Activated CD8-positive, alpha-beta T cell treated with anti-CD3 and anti-CD28 coated beads for 36 hours (primary cell): ENCODE measurements at regions not wholly inside any gene's neighbourhood (a gene's known extent, or its start where the extent isn't known, plus 50 kb on each side); places are given as distances from the start of the nearest gene placed in this dataset.

Source experiments
- ATAC-seq: fragments of 200-7000 bp; cut with Tn5 transposase; one replicate; pipeline ENCODE4 v1.10.0; 2021; ENCODE audit warnings: mild to moderate bottlenecking, moderate library complexity
- CTCF ChIA-PET: fragments of 350-600 bp; sonication (Branson Sonifier 250); formaldehyde crosslinking; loops from one replicate; lab custom pipeline; 2021; ENCODE audit warnings: antibody characterized with exemption; lab: Charles Lee
- POLR2A ChIA-PET: fragments of 350-600 bp; sonication (Branson Sonifier 250); formaldehyde crosslinking; loops from one replicate; lab custom pipeline; 2021; ENCODE audit warnings: antibody characterized with exemption; lab: Charles Lee
- DNase-seq: peaks from one replicate; pipeline ENCODE4 v3.0.0-alpha.2; 2020
- H3K27ac Mint-ChIP-seq: one replicate; pipeline ENCODE4 v1.8.0; 2021; ENCODE audit warnings: mild to moderate bottlenecking, mixed read lengths
- H3K27me3 Mint-ChIP-seq: one replicate; pipeline ENCODE4 v1.8.0; 2021; ENCODE audit warnings: mixed read lengths
- H3K36me3 Mint-ChIP-seq: one replicate; pipeline ENCODE4 v1.8.0; 2021; ENCODE audit warnings: low read depth, mixed read lengths
- H3K4me1 Mint-ChIP-seq: one replicate; pipeline ENCODE4 v1.8.0; 2021; ENCODE audit warnings: low read depth, mixed read lengths
- H3K4me3 Mint-ChIP-seq: one replicate; pipeline ENCODE4 v1.8.0; 2021; ENCODE audit warnings: mild to moderate bottlenecking, moderate library complexity, mixed read lengths
- H3K9me3 Mint-ChIP-seq: one replicate; pipeline ENCODE4 v1.8.0; 2021; ENCODE audit warnings: mixed read lengths
- intact Hi-C: fragments of 100-400 bp; cut with micrococcal nuclease; formaldehyde crosslinking; loops from one replicate; pipeline ENCODE4 v1.10.0; 2022
- TF ChIP-seq, protein P1 (sequence below): fragments of 200-600 bp; IDR thresholded peaks from one replicate; pipeline ENCODE4 v1.8.0; 2022; ENCODE audit warnings: antibody characterized with exemption, mild to moderate bottlenecking

DNA sequence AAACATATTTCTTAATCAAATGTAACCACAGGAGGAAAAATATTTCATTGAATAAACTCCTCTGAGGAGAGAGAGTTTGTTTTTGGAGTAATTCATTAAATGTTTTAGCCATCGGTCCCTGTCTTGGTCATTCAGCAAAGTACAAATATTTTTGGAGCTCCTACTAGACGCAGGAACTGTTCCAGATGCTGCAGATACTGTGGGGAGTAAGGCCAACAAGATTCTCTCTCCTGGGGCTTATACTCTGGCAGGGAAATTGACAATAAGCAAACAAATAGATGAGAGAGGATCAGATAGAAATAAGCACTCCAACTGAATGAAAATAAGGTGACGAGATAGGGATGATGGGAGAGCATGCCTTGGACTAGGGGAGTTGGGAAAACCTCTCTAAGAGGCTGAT, 264.1 kb downstream of the TTC8 start:
- H3K9me3 Mint-ChIP-seq: no peaks in the 10 kb centered on the region
- no peaks in the 10 kb centered on the region for H3K36me3 Mint-ChIP-seq
- H3K27me3 Mint-ChIP-seq: no peaks in the 10 kb centered on the region
- TF ChIP-seq, protein P1, sequence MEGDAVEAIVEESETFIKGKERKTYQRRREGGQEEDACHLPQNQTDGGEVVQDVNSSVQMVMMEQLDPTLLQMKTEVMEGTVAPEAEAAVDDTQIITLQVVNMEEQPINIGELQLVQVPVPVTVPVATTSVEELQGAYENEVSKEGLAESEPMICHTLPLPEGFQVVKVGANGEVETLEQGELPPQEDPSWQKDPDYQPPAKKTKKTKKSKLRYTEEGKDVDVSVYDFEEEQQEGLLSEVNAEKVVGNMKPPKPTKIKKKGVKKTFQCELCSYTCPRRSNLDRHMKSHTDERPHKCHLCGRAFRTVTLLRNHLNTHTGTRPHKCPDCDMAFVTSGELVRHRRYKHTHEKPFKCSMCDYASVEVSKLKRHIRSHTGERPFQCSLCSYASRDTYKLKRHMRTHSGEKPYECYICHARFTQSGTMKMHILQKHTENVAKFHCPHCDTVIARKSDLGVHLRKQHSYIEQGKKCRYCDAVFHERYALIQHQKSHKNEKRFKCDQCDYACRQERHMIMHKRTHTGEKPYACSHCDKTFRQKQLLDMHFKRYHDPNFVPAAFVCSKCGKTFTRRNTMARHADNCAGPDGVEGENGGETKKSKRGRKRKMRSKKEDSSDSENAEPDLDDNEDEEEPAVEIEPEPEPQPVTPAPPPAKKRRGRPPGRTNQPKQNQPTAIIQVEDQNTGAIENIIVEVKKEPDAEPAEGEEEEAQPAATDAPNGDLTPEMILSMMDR: no peak
- POLR2A ChIA-PET: no interaction called here
- H3K4me3 Mint-ChIP-seq: no peak overlapping the region
- intact Hi-C loops: no loop called here
- CTCF ChIA-PET: no interaction called here
- no peaks in the 10 kb centered on the region for H3K4me1 Mint-ChIP-seq
- DNase-seq: no peak
- ATAC-seq: no peak
- H3K27ac Mint-ChIP-seq: no peak overlapping the region

DNA sequence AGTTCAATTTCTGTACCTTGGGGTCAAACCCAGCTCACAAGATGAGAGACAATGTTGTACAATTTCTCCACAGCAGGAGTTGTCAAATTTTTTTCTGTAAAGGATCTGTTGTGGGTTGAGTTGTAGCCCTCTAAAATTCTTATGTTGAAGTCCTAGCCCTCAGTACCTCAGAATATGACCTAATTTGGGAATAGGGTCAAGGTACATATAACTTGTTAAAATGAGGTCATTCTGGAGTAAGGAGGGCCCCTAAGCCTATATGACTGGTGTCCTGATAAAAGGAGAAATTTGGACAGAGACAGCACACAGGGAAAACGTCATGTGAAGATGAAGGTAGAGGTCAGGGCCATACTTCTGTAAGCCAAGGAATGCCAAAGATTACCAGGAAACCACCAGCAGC, 264.9 kb downstream of the TTC8 start:
- ATAC-seq: no peak
- H3K27ac Mint-ChIP-seq: no peak overlapping the region
- no peaks in the 10 kb centered on the region for H3K4me1 Mint-ChIP-seq
- ChIA-PET POLR2A (no interaction called here), CTCF (no interaction called here)
- no peak for DNase-seq
- TF ChIP-seq, protein P1: no peak
- no peaks in the 10 kb centered on the region for H3K9me3 Mint-ChIP-seq
- no peaks in the 10 kb centered on the region for H3K36me3 Mint-ChIP-seq
- H3K4me3 Mint-ChIP-seq: no peak overlapping the region
- no peaks in the 10 kb centered on the region for H3K27me3 Mint-ChIP-seq
- intact Hi-C loops: no loop called here

GRCh38 chr14:89091781-89092180, 267.3 kb downstream of the TTC8 start:
- TF ChIP-seq, protein P1: no peak
- Mint-ChIP-seq H3K27me3 (no peaks in the 10 kb centered on the region), H3K27ac (no peak overlapping the region), H3K36me3 (no peaks in the 10 kb centered on the region), H3K4me1 (no peaks in the 10 kb centered on the region), H3K9me3 (no peaks in the 10 kb centered on the region), H3K4me3 (no peak overlapping the region)
- DNase-seq: no peak
- CTCF ChIA-PET: no interaction called here
- no peak for ATAC-seq
- POLR2A ChIA-PET: no interaction called here
- intact Hi-C loops: no loop called here

- intact Hi-C loops: no loop called here
- no peak for ATAC-seq
These were observed 268.8 kb downstream of the TTC8 start for GRCh38 chr14:89093083-89093730.

GRCh38 chr14:89095036-89095435, 270.6 kb downstream of the TTC8 start:
- Mint-ChIP-seq H3K36me3 (no peaks in the 10 kb centered on the region), H3K4me3 (no peak overlapping the region), H3K4me1 (no peaks in the 10 kb centered on the region), H3K27me3 (peaks cover 1% of the 10 kb centered on the region), H3K9me3 (no peaks in the 10 kb centered on the region), H3K27ac (no peak overlapping the region)
- ChIA-PET POLR2A (no interaction called here), CTCF (no interaction called here)
- ATAC-seq (no peak), DNase-seq (no peak)
- intact Hi-C loops: no loop called here
- TF ChIP-seq, protein P1: no peak

More at GRCh38 chr14:89093083-89093730, 268.8 kb downstream of the TTC8 start:
- no peaks in the 10 kb centered on the region for H3K4me1 Mint-ChIP-seq
- ChIA-PET POLR2A (no interaction called here), CTCF (no interaction called here)
- no peaks in the 10 kb centered on the region for H3K27me3 Mint-ChIP-seq
- H3K36me3 Mint-ChIP-seq: no peaks in the 10 kb centered on the region
- H3K27ac Mint-ChIP-seq: no peak overlapping the region
- no peaks in the 10 kb centered on the region for H3K9me3 Mint-ChIP-seq
- no peak for DNase-seq
- no peak overlapping the region for H3K4me3 Mint-ChIP-seq
- TF ChIP-seq, protein P1: no peak
